ENCODE measurements at regions not wholly inside any gene's neighbourhood (a gene's known extent, or its start where the extent isn't known, plus 50 kb on each side); places are given as distances from the start of the nearest gene placed in this dataset.

DNA sequence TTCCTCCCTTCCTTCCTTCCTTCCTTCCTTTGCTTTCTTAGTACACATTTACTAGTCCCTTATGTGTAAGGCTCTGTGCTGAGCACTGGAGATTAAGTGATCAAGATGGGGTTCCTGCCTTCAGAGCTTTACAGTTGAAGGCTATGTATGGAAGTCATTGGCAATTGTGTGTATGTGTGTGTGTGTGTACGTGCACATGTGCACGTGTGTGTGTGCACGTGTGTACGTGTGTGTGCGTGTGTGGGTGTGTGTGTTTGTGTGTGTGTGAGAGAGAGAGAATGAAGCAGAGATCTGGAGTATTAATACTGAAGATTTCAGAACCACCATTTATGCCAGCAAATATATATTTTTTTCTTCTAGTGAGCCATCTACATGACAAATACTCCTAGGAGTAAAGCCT is 184.9 kb upstream of the NFIB start:
- no peak for TF ChIP-seq POLR2AphosphoS5 (IDR thresholded peaks at IDR 0.05)
- TF ChIP-seq, protein P1, sequence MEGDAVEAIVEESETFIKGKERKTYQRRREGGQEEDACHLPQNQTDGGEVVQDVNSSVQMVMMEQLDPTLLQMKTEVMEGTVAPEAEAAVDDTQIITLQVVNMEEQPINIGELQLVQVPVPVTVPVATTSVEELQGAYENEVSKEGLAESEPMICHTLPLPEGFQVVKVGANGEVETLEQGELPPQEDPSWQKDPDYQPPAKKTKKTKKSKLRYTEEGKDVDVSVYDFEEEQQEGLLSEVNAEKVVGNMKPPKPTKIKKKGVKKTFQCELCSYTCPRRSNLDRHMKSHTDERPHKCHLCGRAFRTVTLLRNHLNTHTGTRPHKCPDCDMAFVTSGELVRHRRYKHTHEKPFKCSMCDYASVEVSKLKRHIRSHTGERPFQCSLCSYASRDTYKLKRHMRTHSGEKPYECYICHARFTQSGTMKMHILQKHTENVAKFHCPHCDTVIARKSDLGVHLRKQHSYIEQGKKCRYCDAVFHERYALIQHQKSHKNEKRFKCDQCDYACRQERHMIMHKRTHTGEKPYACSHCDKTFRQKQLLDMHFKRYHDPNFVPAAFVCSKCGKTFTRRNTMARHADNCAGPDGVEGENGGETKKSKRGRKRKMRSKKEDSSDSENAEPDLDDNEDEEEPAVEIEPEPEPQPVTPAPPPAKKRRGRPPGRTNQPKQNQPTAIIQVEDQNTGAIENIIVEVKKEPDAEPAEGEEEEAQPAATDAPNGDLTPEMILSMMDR (IDR thresholded peaks at IDR 0.05): no peak
